UCSD-AML1 (cell line): ENCODE measurements at regions not wholly inside any gene's neighbourhood (a gene's known extent, or its start where the extent isn't known, plus 50 kb on each side); places are given as distances from the start of the nearest gene placed in this dataset.

Experiments used
- DNase-seq: peaks from one replicate; lab custom pipeline; 2025; ENCODE audit not compliant: unreplicated experiment; lab: John Stamatoyannopoulos, UW

- no peak for DNase-seq
Measured at GRCh38 chr13:64866331-64866730, 2363.8 kb downstream of the PCDH9 start.

GRCh38 chr13:64855506-64855905 is 2374.6 kb downstream of the PCDH9 start:
- no peak for DNase-seq

GRCh38 chr13:64850017-64850416 is 2380.1 kb downstream of the PCDH9 start:
- DNase-seq = no peak

GRCh38 chr13:64849196-64849595 is 2380.9 kb downstream of the PCDH9 start:
- DNase-seq = no peak

GRCh38 chr13:64847767-64848166 is 2382.4 kb downstream of the PCDH9 start:
- no peak for DNase-seq

- DNase-seq = no peak
Measured at GRCh38 chr13:64845110-64845509, 2385.0 kb downstream of the PCDH9 start.

- no peak for DNase-seq
Measured at GRCh38 chr13:64819081-64819480, 2411.1 kb downstream of the PCDH9 start.

- DNase-seq = no peak
Measured at GRCh38 chr13:64817691-64818090, 2412.4 kb downstream of the PCDH9 start.

- DNase-seq = no peak
Measured at GRCh38 chr13:64810750-64811149, 2419.4 kb downstream of the PCDH9 start.

GRCh38 chr13:64808704-64809103 is 2421.4 kb downstream of the PCDH9 start:
- DNase-seq = no peak

- DNase-seq = no peak
Measured at GRCh38 chr13:64801768-64802167, 2428.4 kb downstream of the PCDH9 start.

GRCh38 chr13:64798422-64798821 is 2431.7 kb downstream of the PCDH9 start:
- DNase-seq = no peak

- no peak for DNase-seq
Measured at GRCh38 chr13:64793592-64793991, 2436.5 kb downstream of the PCDH9 start.

- no peak for DNase-seq
Measured at GRCh38 chr13:64793131-64793530, 2437.0 kb downstream of the PCDH9 start.

- DNase-seq = no peak
Measured at GRCh38 chr13:64791373-64791772, 2438.8 kb downstream of the PCDH9 start.

- no peak for DNase-seq
Measured at GRCh38 chr13:64782466-64782865, 2447.7 kb downstream of the PCDH9 start.

GRCh38 chr13:64778002-64778401 is 2452.1 kb downstream of the PCDH9 start:
- no peak for DNase-seq

- no peak for DNase-seq
Measured at GRCh38 chr13:64774915-64775314, 2455.2 kb downstream of the PCDH9 start.

GRCh38 chr13:64770743-64771142 is 2459.4 kb downstream of the PCDH9 start:
- DNase-seq = no peak

- DNase-seq = no peak
Measured at GRCh38 chr13:64767054-64767453, 2463.1 kb downstream of the PCDH9 start.

GRCh38 chr13:64765636-64766035 is 2464.5 kb downstream of the PCDH9 start:
- no peak for DNase-seq

GRCh38 chr13:64758521-64759244 is 2471.5 kb downstream of the PCDH9 start:
- no peak for DNase-seq

GRCh38 chr13:64756621-64757020 is 2473.5 kb downstream of the PCDH9 start:
- DNase-seq = no peak
